Liver (tissue), 3 donors: ENCODE measurements at regions not wholly inside any gene's neighbourhood (a gene's known extent, or its start where the extent isn't known, plus 50 kb on each side); places are given as distances from the start of the nearest gene placed in this dataset.

Experiments used
- CTCF ChIP-seq: fragments of 150-350 bp; IDR thresholded peaks from 2 replicates; pipeline ENCODE4 v1.5.1; 2017; ENCODE audit warnings: improper control_type of control experiment, low read depth, low read length; ENCODE audit not compliant: missing input control
- EGR1 ChIP-seq, 2 donors: IDR thresholded peaks; 2 replicates each; pipeline ENCODE4 v1.6.1; 2016 to 2018; ENCODE audit warnings: antibody characterized with exemption in 2 of 2, low read depth in 2 of 2
- FOXA1 ChIP-seq: IDR thresholded peaks from 2 replicates; pipeline ENCODE4 v1.6.1; 2016; ENCODE audit warnings: antibody characterized with exemption
- FOXA2 ChIP-seq: IDR thresholded peaks from 2 replicates; pipeline ENCODE4 v1.6.1; 2016; ENCODE audit warnings: antibody characterized with exemption
- HNF4G ChIP-seq: IDR thresholded peaks from 2 replicates; pipeline ENCODE4 v1.6.1; 2016; ENCODE audit warnings: antibody characterized with exemption
- JUND ChIP-seq, 2 donors: IDR thresholded peaks; 2 replicates each; pipeline ENCODE4 v1.6.1; 2016; ENCODE audit warnings: antibody characterized with exemption in 2 of 2
- NR2F2 ChIP-seq: IDR thresholded peaks from 2 replicates; pipeline ENCODE4 v1.6.1; 2016; ENCODE audit warnings: antibody characterized with exemption
- RAD21 ChIP-seq, 2 donors: IDR thresholded peaks; 2 replicates each; pipeline ENCODE4 v1.6.1; 2016; ENCODE audit warnings: antibody characterized with exemption in 2 of 2, mild to moderate bottlenecking in 2 of 2
- TAF1 ChIP-seq: conservative IDR thresholded peaks from 2 replicates; pipeline ENCODE4 v1.6.1; 2016; ENCODE audit warnings: antibody characterized with exemption, mild to moderate bottlenecking
- YY1 ChIP-seq: IDR thresholded peaks from 2 replicates; pipeline ENCODE4 v1.6.1; 2016; ENCODE audit warnings: antibody characterized with exemption, mild to moderate bottlenecking
- ZBTB33 ChIP-seq: IDR thresholded peaks from 2 replicates; pipeline ENCODE4 v1.6.1; 2016; ENCODE audit warnings: antibody characterized with exemption
- TF ChIP-seq, protein P1 (sequence below): IDR thresholded peaks from 2 replicates; pipeline ENCODE4 v1.6.1; 2016; ENCODE audit warnings: antibody characterized with exemption, mild to moderate bottlenecking
- TF ChIP-seq, protein P2 (sequence below): IDR thresholded peaks from 2 replicates; pipeline ENCODE4 v1.6.1; 2016; ENCODE audit warnings: antibody characterized with exemption
- TF ChIP-seq, protein P3 (sequence below): IDR thresholded peaks from 2 replicates; pipeline ENCODE4 v1.6.1; 2016; ENCODE audit warnings: antibody characterized with exemption
- donor health status: healthy.
- donor health status: healthy.

DNA sequence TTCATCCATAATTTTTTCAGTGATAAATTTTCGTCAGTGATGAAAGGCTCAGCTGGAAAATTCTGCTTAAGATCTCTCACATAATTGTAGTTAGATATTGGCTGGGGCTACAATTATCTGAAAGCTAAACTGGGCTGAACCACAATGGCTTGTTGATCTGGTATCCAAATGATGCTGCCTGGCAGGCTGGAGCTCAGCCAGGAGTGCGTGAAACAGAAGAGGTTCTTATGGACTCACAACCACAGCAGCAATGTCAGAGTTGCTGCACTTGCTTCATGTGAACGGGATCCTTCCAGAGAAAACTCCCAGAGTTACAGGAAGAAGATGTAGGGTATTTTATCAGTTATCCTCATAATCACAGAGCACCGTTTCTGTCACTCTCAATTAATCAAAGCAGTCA, 533.2 kb upstream of the POM121L12 start:
- TF ChIP-seq EGR1 (IDR thresholded peaks at IDR 0.05; ENCODE audit: low read depth in 2 of 2) (no peak), CTCF (no peak), FOXA1 (no peak), YY1 (no peak), ZBTB33 (no peak), HNF4G (no peak), RAD21 (IDR thresholded peaks at IDR 0.05) (no peak), TAF1 (no peak), FOXA2 (no peak), JUND (IDR thresholded peaks at IDR 0.05) (no peak), NR2F2 (no peak)
- TF ChIP-seq, protein P1, sequence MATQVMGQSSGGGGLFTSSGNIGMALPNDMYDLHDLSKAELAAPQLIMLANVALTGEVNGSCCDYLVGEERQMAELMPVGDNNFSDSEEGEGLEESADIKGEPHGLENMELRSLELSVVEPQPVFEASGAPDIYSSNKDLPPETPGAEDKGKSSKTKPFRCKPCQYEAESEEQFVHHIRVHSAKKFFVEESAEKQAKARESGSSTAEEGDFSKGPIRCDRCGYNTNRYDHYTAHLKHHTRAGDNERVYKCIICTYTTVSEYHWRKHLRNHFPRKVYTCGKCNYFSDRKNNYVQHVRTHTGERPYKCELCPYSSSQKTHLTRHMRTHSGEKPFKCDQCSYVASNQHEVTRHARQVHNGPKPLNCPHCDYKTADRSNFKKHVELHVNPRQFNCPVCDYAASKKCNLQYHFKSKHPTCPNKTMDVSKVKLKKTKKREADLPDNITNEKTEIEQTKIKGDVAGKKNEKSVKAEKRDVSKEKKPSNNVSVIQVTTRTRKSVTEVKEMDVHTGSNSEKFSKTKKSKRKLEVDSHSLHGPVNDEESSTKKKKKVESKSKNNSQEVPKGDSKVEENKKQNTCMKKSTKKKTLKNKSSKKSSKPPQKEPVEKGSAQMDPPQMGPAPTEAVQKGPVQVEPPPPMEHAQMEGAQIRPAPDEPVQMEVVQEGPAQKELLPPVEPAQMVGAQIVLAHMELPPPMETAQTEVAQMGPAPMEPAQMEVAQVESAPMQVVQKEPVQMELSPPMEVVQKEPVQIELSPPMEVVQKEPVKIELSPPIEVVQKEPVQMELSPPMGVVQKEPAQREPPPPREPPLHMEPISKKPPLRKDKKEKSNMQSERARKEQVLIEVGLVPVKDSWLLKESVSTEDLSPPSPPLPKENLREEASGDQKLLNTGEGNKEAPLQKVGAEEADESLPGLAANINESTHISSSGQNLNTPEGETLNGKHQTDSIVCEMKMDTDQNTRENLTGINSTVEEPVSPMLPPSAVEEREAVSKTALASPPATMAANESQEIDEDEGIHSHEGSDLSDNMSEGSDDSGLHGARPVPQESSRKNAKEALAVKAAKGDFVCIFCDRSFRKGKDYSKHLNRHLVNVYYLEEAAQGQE: no peak
- TF ChIP-seq, protein P2, sequence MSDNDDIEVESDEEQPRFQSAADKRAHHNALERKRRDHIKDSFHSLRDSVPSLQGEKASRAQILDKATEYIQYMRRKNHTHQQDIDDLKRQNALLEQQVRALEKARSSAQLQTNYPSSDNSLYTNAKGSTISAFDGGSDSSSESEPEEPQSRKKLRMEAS: no peak
- TF ChIP-seq, protein P3, sequence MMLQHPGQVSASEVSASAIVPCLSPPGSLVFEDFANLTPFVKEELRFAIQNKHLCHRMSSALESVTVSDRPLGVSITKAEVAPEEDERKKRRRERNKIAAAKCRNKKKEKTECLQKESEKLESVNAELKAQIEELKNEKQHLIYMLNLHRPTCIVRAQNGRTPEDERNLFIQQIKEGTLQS: no peak
